DMS 273 (cell line): ENCODE measurements at regions not wholly inside any gene's neighbourhood (a gene's known extent, or its start where the extent isn't known, plus 50 kb on each side); places are given as distances from the start of the nearest gene placed in this dataset.

Experiments used
- DNase-seq: peaks from one replicate; lab custom pipeline; 2025; ENCODE audit not compliant: unreplicated experiment; lab: John Stamatoyannopoulos, UW

DNA sequence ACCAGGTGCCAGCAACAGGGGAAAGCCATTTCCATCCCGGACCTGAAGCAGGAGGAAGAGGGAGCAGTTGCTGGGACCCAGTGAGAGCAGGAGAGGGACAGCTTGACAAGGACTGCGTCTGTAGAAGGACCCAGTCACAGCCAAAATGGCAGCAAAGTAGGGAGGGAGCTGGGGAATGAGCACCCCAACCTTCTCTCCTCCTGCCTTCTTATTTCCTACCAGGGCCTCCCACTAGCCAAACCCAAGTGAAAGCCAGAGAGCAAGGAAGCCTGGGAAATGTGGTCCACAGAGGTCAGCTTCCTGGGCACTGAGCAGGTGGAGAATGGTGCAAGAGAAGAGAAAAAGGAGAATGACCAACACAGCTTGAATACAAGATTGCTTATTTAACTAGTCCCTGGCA lies 108.5 kb upstream of the MYL2 start:
- DNase-seq = no peak

DNA sequence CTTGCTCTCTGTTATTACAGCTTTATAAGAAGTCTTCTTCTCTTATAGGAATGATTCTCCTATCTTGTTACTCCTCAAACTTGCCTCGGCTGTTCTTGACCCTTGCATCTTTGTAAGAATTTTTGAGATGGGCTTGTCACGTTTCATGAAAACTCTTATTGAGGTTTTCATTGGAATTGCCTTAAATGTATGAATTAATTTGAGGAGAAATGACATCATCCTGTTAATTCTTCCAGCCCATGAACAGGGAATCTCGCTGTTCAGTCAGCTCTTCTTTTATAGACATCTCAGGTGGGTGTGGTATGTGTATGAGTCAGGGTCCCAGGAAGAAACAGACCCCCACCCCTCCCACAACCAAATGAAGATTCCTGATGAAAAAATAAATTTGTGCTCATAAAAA lies 107.1 kb upstream of the MYL2 start:
- no peak for DNase-seq

DNA sequence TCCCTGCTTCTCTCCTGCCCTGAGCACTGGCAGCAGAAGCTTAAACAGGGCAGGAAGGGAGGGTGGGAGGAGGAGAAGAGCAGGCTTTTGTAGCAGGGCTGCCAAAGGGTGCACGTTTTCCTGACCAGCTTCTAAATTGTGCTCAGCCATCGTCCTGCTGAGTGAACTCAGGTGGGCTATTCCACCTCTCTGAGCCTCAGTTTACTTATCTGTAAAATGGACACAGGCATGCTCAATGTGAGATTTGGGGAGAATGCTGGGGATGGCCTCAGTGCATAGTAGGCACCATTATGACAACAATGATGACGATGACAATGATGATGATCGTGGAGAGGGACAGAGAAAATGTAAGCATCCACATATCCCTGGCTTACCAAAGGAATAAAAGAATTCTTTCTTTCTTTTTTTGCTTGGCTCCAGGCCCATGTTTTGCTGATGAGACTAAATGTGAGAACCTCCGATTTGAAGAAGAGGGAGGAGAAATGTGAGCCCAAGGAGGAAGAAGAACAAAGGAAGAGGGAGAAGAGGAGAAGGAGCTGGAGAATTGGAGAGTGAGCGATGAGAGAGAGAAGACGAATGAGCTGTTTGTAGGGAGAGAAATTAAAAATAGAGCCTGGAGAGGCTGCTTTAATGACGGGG lies 105.5 kb upstream of the MYL2 start:
- no peak for DNase-seq

DNA sequence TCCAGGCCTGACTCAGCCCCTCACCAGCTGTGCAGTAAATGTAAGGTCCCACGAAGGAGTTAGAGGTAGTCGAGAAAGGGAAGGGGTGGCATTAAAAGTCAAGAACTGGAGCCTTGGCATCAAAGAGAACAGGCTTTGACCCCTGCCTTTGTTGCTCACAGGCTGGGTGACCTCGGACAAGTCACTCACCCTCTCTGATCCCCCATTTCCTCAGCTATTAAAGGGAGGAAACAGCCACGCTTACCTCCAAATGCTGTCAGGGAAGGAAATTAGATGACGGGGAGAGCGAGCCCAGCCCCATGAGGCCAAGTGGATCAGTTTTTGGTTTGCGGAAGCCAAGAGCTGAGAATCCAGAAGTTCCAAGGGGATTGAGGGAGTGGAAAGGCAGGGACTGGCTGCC lies 104.9 kb upstream of the MYL2 start:
- DNase-seq = no peak

DNA sequence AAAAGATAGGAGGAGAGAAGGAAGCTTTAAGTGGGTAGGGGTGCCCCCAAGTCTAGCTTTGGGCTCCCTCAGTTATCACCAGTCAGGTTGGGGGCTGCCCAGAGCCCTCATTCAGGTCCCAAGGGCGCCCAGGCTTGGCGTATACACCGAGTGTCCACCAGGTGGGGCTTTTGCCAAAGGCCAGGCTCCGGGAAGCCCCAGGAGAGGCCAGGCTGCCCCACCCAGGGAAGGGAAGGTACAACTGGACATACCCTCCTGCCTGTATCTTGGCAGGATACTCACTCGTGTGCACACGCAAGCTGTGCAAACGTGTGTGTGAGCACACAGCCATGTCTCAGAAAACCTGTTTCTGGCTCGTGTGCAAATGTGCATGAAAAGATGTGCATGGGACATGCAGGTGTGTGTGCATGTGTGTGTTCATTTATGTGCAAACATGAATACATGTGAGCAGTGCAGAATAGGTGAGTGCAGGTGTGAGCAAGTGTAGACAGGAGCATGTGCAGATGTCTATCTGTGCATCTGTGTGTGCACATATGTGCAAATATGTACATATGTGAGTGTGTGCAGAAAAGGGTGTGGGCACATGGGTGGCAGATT lies 103.9 kb upstream of the MYL2 start:
- peak; percentile 74 for DNase-seq

DNA sequence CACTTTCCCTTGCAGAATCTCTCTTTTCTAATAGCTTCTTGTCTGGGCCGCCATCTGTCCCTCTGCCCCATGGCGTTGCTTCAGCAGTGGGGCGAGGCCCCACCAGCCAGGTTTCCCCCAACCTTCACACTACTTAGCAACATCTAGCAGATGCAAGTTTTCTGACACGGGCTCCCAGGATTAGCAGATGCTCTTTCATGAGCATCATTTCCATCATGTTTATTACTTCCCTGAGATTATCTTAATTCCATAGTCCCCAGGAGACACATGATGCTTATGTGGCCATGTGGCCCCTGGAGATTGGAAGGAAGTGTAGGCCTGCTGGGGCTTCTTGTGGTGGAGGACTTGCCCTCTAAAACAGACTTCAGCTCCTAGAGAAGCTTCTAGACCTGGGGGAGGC lies 102.0 kb upstream of the MYL2 start:
- no peak for DNase-seq

DNA sequence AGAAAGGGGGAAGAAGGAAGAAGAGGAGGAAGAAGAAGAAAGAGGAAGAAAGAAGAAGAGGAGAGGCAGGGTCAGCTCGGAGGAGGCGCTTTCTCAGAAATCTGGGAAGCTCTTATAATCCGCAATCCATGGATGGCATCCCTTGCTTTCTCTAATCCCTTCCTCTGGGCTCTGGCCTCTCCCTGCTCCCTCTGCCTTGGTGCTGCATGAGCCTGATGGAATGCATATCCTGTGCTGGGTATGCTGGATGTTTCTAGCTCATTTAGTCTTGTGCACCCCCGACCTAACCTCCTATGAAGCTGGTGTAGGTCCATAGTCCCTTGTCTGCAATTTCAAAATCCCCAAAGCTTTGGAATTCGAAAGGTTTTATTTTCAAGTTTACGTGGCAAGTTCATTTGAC lies 94.2 kb upstream of the MYL2 start:
- no peak for DNase-seq

DNA sequence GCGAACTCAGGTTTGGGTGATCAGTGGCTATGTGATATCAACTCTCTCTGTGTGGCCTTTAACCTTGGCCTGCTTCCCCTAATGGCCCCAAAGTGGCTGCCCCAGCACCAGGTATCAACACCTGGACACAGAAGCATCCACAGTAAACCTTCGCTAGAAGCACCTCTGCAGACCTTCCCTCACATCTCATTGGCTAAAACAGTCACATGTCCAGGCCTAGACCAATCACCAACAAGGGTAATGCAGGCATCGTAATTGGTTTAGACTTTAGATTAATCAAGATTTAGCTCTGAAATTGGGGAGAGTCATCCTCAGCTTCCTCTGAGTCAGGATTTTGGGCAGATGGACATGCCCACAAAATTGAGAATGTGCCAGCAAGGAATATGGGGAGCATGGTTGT lies 92.5 kb upstream of the MYL2 start:
- no peak for DNase-seq

DNA sequence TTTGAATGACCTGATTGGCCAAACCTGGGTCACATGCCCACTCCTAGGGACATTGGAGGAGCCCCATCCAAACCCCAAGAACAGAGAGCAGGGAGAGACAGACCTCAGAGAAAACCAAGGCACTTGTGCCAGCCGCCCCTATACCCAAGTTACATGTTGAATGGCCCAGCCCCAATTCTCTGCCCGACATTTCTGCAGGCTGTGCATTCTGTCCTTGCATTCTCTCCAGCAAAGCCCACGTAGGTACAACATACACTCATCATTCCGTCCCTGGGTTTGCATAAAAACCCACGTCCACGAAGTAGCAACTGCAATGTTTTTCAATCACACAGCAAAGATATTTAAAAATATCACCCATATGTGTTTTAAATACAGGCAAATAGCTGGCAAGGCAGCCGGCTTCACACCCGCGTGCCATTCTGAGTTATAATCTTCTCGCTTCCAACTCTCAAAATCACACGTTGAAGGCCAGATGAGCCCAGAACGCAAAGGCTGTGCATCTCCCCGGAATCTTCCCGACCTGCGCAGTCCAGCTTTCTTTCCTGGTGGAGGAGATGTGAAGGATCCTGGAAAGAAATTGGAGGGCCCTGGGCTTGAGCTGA lies 91.7 kb upstream of the MYL2 start:
- DNase-seq = no peak

DNA sequence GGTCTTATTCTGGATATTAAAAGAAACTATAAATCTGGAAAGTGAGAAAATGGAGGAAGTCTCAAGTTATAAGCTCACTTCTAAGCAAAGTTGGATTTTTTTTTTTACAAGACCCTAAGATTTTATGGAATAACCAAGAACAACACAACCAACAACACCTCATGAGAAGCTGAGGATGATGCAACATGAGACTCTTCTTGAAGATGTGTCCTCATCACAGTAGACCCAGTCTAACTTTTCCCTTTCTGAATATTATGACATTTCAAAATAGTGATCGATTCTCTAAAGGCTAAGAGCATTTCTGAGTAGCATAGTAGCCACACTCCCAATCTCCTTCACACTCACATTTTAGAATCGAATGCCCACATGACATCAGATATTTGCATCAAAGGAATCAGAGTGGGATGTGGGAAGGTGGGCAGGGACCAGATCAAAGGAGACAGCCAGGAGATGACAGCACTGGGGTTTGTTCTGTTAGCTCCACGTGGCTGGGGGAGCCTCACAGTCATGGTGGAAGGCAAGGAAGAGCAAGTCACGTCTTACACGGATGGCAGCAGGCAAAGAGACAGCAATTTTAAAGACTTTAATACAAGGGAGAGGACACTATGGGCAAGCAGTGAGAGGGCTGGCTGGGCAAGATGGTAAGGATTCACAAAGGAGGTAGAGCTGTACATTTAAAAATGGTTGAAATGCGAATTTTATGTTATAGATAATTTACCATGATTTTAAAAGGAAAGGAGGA lies 90.7 kb upstream of the MYL2 start:
- no peak for DNase-seq

DNA sequence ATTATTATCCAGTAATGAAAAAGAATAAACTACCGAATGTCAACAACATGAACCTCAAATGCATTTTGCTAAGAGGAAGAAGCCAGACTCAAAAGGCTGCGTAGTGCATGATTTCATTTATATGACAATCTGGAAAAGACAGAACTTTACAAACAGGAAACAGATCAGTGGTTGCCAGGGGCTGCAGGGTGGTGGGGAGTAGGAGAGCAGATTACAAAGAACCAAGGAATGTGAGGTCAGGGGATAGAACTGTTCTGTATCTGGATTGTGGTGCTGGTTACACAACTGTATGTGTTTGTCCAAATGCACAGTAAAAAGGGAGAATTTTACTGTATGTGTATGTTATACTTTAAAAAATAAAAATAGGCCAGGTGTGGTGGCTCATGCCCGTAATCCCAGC lies 89.7 kb upstream of the MYL2 start:
- DNase-seq = no peak

DNA sequence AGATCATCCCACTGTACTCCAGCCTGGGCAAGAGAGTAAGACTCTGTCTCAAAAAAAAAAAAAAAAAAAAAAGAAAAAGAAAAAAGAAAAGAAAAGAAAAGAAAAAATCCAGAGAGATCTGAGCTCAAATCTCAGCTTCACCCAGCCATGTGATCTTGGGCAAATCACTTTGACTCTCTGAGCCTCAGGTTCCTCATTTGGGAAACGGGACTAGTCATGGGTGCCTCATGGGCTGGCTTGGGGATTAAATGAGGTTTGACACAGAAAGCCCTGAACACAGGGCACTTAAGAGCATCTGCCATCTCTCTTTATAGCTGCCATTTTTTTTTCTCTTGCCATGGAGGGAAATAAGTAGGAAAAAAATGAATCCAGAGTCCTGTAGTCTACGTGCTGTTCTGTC lies 86.2 kb upstream of the MYL2 start:
- DNase-seq = no peak

DNA sequence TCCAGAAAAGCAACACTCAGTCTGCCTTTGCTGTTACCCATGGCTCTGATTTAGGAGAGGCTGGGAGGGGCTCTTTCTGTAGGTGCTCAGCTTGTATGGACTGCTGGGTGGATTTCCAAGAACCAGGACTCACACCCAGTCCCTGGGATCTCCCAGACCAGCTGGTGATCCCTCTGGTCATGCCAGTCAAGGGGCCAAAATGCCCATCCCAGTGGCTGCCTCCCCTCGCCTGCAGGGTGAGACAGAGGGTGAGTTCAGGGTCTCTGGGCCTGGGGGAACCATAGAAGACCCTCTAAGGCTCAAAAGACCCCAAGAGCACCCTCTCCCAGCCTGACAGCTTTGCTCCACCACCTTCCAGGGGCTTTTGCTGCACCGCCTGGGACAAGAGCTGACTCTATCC lies 78.6 kb upstream of the MYL2 start:
- DNase-seq = no peak

DNA sequence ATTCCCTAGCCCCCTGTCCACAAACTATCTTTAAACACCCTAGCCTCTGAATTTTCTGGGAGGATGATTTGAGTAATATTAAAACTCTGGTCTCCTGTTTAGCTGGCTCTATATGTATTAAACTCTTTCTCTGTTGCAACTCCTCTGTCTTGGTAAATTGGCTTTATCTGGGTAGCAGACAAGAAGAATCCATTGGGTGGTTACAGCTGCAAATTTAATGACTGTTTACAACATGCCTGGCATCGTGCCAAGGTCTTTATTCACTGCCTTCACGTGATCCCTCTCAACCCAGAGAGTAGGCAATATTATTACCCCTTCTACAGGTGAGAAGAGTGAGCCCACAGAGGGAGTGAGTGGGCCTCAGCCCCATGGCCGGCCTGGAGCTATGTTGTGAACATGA lies 77.8 kb upstream of the MYL2 start:
- peak; percentile 18 for DNase-seq

DNA sequence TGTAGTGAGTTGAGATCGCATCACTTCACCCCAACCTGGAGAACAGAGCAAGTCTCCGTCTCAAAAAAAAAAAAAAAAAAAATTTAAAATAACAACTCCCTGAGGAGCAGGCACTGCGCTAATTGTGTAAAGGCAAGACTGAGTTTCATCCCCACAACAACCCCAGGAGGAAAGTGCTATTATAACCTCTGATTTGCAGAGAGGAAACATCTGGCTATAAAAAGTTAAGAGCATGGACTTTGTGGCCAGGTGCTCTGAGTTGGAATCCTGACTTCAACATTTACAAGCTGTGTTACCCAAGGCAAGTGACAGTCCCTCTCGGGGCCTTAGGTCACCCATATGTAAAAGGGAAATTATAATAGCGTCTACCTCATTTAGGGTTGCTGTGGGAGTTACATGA lies 76.0 kb upstream of the MYL2 start:
- DNase-seq = no peak

DNA sequence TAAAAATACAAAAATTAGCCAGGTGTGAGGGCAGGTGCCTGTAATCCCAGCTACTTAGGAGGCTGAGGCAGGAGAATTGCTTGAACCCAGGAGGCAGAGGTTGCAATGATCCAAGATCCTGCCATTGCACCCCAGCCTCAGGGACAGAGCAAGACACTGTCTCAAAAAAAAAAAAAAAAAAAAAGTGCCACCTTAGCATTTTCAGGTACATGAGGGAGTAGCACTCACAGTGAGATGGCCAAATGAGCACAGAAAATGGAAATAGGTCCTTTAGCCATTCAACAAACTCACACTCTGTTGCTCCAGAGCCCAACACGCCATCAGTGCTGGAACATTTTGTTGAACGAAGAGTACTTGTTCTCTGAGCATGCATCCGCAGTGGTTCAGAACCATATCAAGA lies 75.2 kb upstream of the MYL2 start:
- no peak for DNase-seq

DNA sequence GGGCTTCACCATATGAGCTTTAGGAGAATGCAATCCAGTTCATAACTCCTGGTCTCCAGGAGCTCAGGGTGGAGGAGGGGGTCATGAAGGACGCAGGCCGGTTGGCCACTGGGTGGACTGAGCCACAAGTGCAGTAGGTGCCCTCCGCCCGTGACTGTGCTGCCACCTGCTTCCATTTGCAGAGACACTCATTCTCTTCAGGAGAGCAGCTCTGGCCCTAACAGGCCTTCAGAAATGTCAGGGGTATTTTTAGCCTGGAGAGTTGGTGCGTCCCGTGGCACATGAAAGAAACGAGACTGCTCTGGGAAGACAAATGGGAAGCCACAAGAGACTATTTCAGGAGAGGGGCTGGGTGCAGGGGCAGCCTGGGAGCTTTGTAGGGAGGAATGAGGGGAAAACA lies 74.6 kb upstream of the MYL2 start:
- DNase-seq = no peak

DNA sequence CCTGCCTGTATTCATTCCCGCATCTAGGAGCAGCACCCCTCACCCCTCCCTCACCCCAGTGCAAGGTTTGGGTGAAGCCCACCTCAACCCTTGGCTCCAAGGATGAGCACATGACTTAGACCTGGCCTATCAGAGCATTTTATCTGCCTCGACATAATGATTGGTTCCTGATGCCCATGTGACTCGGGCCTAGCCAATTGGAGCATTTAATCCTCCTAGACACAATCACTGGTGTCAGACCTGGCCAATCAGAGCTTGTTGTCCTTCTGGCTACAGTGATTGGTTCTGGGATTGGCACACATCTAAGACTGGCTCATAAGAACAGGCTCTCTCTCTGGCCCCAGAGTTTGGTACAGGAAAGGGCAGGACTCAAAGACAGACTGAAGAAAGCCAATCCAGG lies 73.1 kb upstream of the MYL2 start:
- DNase-seq = no peak

DNA sequence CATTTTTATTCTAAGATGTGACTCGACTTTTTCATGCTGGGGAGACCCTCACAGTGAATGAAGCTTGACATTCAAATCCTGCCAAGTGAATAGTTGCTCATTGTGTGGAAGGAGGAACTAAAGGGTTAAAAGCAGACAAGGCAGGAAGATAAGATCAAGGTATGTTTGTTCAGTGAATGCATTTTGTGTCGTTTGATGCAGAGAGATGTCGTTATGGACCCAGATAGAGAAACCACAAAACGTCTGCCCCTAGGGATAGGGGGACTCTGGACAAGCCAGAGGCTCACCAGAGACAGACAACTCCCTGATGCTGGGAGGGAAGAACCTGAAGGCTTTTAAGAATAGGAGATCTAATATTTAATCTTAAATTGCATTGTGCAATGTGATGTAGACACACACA lies 72.5 kb upstream of the MYL2 start:
- no peak for DNase-seq

DNA sequence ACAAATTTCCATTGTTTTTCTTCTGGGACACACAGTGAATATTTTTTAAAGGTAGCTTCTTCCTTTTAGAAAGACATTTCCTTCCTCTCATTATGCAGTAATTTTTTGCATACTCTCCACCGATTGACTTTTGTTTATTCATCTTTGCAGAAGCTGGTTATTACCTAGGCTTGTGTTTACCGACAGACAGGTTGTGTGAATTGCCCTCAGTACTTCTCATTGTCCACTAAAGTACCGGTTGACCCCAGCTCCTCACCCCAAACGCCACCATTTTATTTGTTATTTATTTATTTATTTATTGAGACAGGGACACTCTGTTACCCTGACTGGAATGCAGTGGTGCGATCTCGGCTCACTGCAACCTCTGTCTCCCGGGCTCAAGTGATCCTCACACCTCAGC lies 63.4 kb upstream of the MYL2 start:
- DNase-seq = no peak

DNA sequence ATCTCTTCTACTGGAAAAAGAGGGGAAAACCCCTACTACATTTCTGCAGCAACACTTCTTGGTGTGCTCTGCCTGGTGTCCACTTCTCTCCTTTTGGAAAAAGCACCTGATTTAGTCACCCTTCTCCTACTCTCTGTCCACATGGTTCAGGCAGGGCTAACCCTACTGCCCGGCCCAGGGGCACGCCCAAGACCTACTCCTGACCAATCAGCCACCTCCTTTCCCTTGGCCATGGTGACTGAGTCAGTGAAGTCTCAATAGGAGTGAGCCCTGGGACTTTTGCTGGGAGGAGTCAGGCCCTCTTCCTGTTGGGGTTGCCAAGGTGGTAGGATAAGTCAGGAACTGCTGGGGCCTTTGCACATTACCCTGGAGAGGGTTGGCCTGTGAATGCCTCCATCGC lies 52.5 kb upstream of the MYL2 start:
- DNase-seq = no peak

DNA sequence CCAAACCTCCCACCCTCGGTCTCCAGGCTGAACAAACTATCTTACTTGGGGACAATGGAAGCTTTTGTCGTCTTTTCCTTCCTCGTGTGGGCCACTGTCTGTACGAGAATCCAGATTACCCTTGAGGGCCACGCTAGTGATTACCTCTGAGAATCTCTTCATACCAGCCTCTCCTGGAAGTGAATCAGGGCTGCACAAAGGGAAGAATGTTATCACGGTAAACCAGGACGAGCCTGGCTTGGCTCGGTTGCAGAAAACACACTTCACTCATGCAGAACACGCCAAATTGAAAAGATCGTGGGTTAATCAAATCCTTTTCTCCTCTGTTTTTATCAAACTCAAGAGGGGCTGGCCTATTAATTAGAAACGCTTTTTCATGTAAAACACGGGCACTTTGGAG lies 51.6 kb upstream of the MYL2 start:
- DNase-seq = no peak
